Esophagus muscularis mucosa (tissue), 2 donors: ENCODE measurements at regions not wholly inside any gene's neighbourhood (a gene's known extent, or its start where the extent isn't known, plus 50 kb on each side); places are given as distances from the start of the nearest gene placed in this dataset.

Experiments used
- POLR2A ChIP-seq: fragments of 450-650 bp; IDR thresholded peaks from one replicate; pipeline ENCODE4 v1.6.1; 2017; ENCODE audit warnings: antibody characterized with exemption, moderate library complexity, mild to moderate bottlenecking, low read depth
- POLR2AphosphoS5 ChIP-seq, 2 donors: sonication (generic); formaldehyde crosslinking; IDR thresholded peaks; one replicate each; pipeline ENCODE4 v1.6.1; 2017; ENCODE audit warnings: antibody characterized with exemption in 2 of 2

- no peak for TF ChIP-seq POLR2A
- no peak for TF ChIP-seq POLR2AphosphoS5 (IDR thresholded peaks at IDR 0.05)
Measured at GRCh38 chr7:79781716-79782115, 328.2 kb upstream of the MAGI2 start.
